H1 (cell line): ENCODE measurements at regions not wholly inside any gene's neighbourhood (a gene's known extent, or its start where the extent isn't known, plus 50 kb on each side); places are given as distances from the start of the nearest gene placed in this dataset.

ENCODE experiments used
- CTCF ChIA-PET: fragments of 300-600 bp; sonication (Branson Sonifier 250); formaldehyde crosslinking; loops from one replicate; lab custom pipeline; 2021; ENCODE audit not compliant: partially characterized antibody; lab: Charles Lee
- POLR2A ChIA-PET: fragments of 300-600 bp; sonication (Branson Sonifier 250); formaldehyde crosslinking; loops from one replicate; lab custom pipeline; 2021; ENCODE audit warnings: inconsistent platforms; ENCODE audit not compliant: partially characterized antibody; lab: Charles Lee
- DNase-seq, 2 experiments: peaks; one replicate each; pipeline versions ENCODE4 v3.0.0 to v3.0.0-alpha.2; 2010 to 2022; ENCODE audit warnings: low spot score in 2 of 2, low read depth in 1 of 2, mixed read lengths in 1 of 2
- FAIRE-seq: peaks from 2 replicates; lab custom pipeline; 2011; peaks lifted over from hg19 to GRCh38; lab: Jason Lieb, UNC
- H2AFZ ChIP-seq: 2 replicates; pipeline ENCODE4 v1.8.1; 2012; ENCODE audit warnings: low read length, inconsistent platforms
- H2AK5ac ChIP-seq: 2 replicates; pipeline ENCODE4 v1.6.1; 2013; ENCODE audit warnings: low read depth, low read length
- H2BK120ac ChIP-seq: replicated peaks from 2 replicates; pipeline ENCODE3; 2013; ENCODE audit warnings: low read depth, low read length, inconsistent platforms
- H2BK12ac ChIP-seq: 2 replicates; pipeline ENCODE4 v1.6.1; 2013; ENCODE audit warnings: low read depth, low read length
- H2BK15ac ChIP-seq: 2 replicates; pipeline ENCODE4 v1.6.1; 2013; ENCODE audit warnings: low read length
- H2BK20ac ChIP-seq: 2 replicates; pipeline ENCODE4 v1.6.1; 2013; ENCODE audit warnings: low read length
- H2BK5ac ChIP-seq: 2 replicates; pipeline ENCODE4 v1.6.1; 2013; ENCODE audit warnings: low read depth, low read length
- H3K14ac ChIP-seq: 2 replicates; pipeline ENCODE4 v1.6.1; 2013; ENCODE audit warnings: inconsistent platforms; ENCODE audit not compliant: insufficient read length
- H3K18ac ChIP-seq: 2 replicates; pipeline ENCODE4 v1.6.1; 2013; ENCODE audit warnings: low read length; ENCODE audit errors: extremely low read depth
- H3K23ac ChIP-seq: 2 replicates; pipeline ENCODE4 v1.6.1; 2013; ENCODE audit warnings: inconsistent platforms; ENCODE audit not compliant: insufficient read length
- H3K23me2 ChIP-seq: 2 replicates; pipeline ENCODE4 v1.6.1; 2013; ENCODE audit warnings: low read depth, low read length
- H3K27ac ChIP-seq: 2 replicates; pipeline ENCODE4 v1.6.1; 2011; ENCODE audit warnings: low read depth, low read length, inconsistent platforms
- H3K27me3 ChIP-seq, 4 experiments: replicated peaks in 1 of 4; 1 replicate in 1 of 4; 2 replicates in 3 of 4; pipeline versions ENCODE4 v1.6.1 to v1.8.1; 2011 to 2013; ENCODE audit warnings: low read length in 3 of 4, mild to moderate bottlenecking in 3 of 4, inconsistent platforms in 2 of 4, mixed read lengths in 2 of 4, moderate library complexity in 1 of 4; ENCODE audit not compliant: control insufficient read depth in 3 of 4, insufficient read depth in 3 of 4; ENCODE audit errors: extremely low read depth in 1 of 4
- H3K36me3 ChIP-seq, 4 experiments: 2 replicates each; pipeline versions ENCODE4 v1.6.1 to v1.8.1; 2011 to 2013; ENCODE audit warnings: mild to moderate bottlenecking in 4 of 4, low read length in 3 of 4, moderate library complexity in 2 of 4, control low read depth in 1 of 4, inconsistent platforms in 1 of 4; ENCODE audit not compliant: insufficient read depth in 4 of 4, control insufficient read depth in 2 of 4
- H3K4ac ChIP-seq: replicated peaks from 2 replicates; pipeline ENCODE3; 2013; ENCODE audit warnings: low read length, low read depth, mixed read lengths, inconsistent platforms; ENCODE audit not compliant: insufficient read length
- H3K4me1 ChIP-seq, 4 experiments: replicated peaks in 1 of 4; 1 replicate in 1 of 4; 2 replicates in 3 of 4; pipeline versions ENCODE4 v1.6.1 to v1.8.1; 2011 to 2013; ENCODE audit warnings: low read length in 3 of 4, inconsistent platforms in 2 of 4, mixed read lengths in 1 of 4; ENCODE audit not compliant: insufficient read depth in 4 of 4, control insufficient read depth in 3 of 4
- H3K4me2 ChIP-seq, 2 experiments: 2 replicates each; pipeline versions ENCODE4 v1.6.1 to v1.8.1; 2011 to 2013; ENCODE audit warnings: low read depth in 2 of 2, low read length in 2 of 2, control low read depth in 1 of 2, inconsistent platforms in 1 of 2, mild to moderate bottlenecking in 1 of 2; ENCODE audit not compliant: insufficient read depth in 1 of 2
- H3K4me3 ChIP-seq, 4 experiments: fragments of 200-600, 300-600 bp in 1 of 4; sonication (generic), shearing (Covaris generic), sonication (Bioruptor Twin) in 1 of 4; 2 replicates each; pipeline versions ENCODE4 v1.5.1 to v1.8.1; 2011 to 2016; ENCODE audit warnings: low read length in 4 of 4, low read depth in 3 of 4, control low read depth in 2 of 4, inconsistent platforms in 2 of 4, mild to moderate bottlenecking in 2 of 4, mixed read lengths in 1 of 4, moderate library complexity in 1 of 4; ENCODE audit not compliant: insufficient read depth in 2 of 4; ENCODE audit errors: extremely low read depth in 1 of 4
- H3K56ac ChIP-seq: replicated peaks from 2 replicates; pipeline ENCODE3; 2013; ENCODE audit warnings: low read depth, mild to moderate bottlenecking, mixed read lengths, low read length, inconsistent platforms; ENCODE audit not compliant: insufficient read length
- H3K79me1 ChIP-seq: 2 replicates; pipeline ENCODE4 v1.6.1; 2013; ENCODE audit warnings: low read depth, low read length, control low read depth
- H3K79me2 ChIP-seq, 2 experiments: 2 replicates each; pipeline versions ENCODE4 v1.6.1 to v1.8.1; 2012 to 2013; ENCODE audit warnings: low read length in 2 of 2, mild to moderate bottlenecking in 2 of 2, inconsistent platforms in 1 of 2; ENCODE audit not compliant: insufficient read depth in 2 of 2, control insufficient read depth in 1 of 2
- H3K9ac ChIP-seq, 4 experiments: replicated peaks in 1 of 4; 1 replicate in 1 of 4; 2 replicates in 3 of 4; pipeline versions ENCODE4 v1.6.1 to v1.8.1; 2011 to 2013; ENCODE audit warnings: low read depth in 3 of 4, low read length in 3 of 4, control low read depth in 2 of 4, mild to moderate bottlenecking in 2 of 4, moderate library complexity in 2 of 4, inconsistent platforms in 1 of 4; ENCODE audit errors: extremely low read depth in 1 of 4
- H3K9me3 ChIP-seq, 2 experiments: 2 replicates each; pipeline versions ENCODE4 v1.6.1 to v1.8.1; 2012 to 2013; ENCODE audit warnings: mild to moderate bottlenecking in 2 of 2, moderate library complexity in 2 of 2, control low read depth in 1 of 2, inconsistent platforms in 1 of 2, low read depth in 1 of 2, low read length in 1 of 2, mixed read lengths in 1 of 2; ENCODE audit not compliant: insufficient read depth in 2 of 2
- H4K20me1 ChIP-seq, 2 experiments: replicated peaks in 1 of 2; 2 replicates each; pipeline versions ENCODE3 to v1.8.1; 2011 to 2013; ENCODE audit warnings: inconsistent platforms in 2 of 2, low read length in 2 of 2, mild to moderate bottlenecking in 1 of 2; ENCODE audit not compliant: insufficient read depth in 2 of 2, control insufficient read depth in 1 of 2
- H4K5ac ChIP-seq: 2 replicates; pipeline ENCODE4 v1.6.1; 2013; ENCODE audit warnings: low read length, low read depth, mixed read lengths, inconsistent platforms; ENCODE audit not compliant: insufficient read length
- H4K8ac ChIP-seq: 2 replicates; pipeline ENCODE4 v1.8.0; 2013; ENCODE audit warnings: mild to moderate bottlenecking, moderate library complexity, low read length, inconsistent platforms; ENCODE audit not compliant: insufficient read depth; ENCODE audit errors: extremely low read depth
- H4K91ac ChIP-seq: replicated peaks from 2 replicates; pipeline ENCODE3; 2013; ENCODE audit warnings: low read length, mixed read lengths, inconsistent platforms; ENCODE audit not compliant: insufficient read length
- ASH2L ChIP-seq: fragments of 200-600, 300-600 bp; sonication (generic); IDR thresholded peaks from one replicate; pipeline ENCODE4 v1.7.1; 2017; ENCODE audit warnings: low read length
- BRCA1 ChIP-seq: IDR thresholded peaks from 2 replicates; pipeline ENCODE4 v1.6.1; 2012; ENCODE audit warnings: low read depth, low read length, improper control_type of control experiment
- CHD2 ChIP-seq: IDR thresholded peaks from 2 replicates; pipeline ENCODE4 v1.6.1; 2012; ENCODE audit warnings: low read length, improper control_type of control experiment
- EZH2 ChIP-seq: fragments of 200-600 bp; sonication (generic); IDR thresholded peaks from 2 replicates; pipeline ENCODE4 v1.7.1; 2012; ENCODE audit warnings: low read depth, mild to moderate bottlenecking, moderate library complexity, low read length, inconsistent platforms; ENCODE audit not compliant: severe bottlenecking
- HDAC2 ChIP-seq, 2 experiments: fragments of 300-600 bp in 1 of 2; sonication (generic) in 1 of 2; IDR thresholded peaks; 2 replicates each; pipeline ENCODE4 v1.6.1; 2011 to 2012; ENCODE audit warnings: low read depth in 2 of 2, low read length in 2 of 2, mild to moderate bottlenecking in 2 of 2, moderate library complexity in 2 of 2, borderline replicate concordance in 1 of 2, inconsistent platforms in 1 of 2
- KDM1A ChIP-seq: fragments of 200-600, 300-600 bp; sonication (generic); IDR thresholded peaks from 2 replicates; pipeline ENCODE4 v1.7.1; 2016; ENCODE audit warnings: mild to moderate bottlenecking, low read length, borderline replicate concordance
- NANOG ChIP-seq: IDR thresholded peaks from 2 replicates; pipeline ENCODE4 v1.6.1; 2011; ENCODE audit warnings: low read length, low read depth, mild to moderate bottlenecking, inconsistent platforms; ENCODE audit not compliant: insufficient read depth, poor library complexity, severe bottlenecking
- SIX5 ChIP-seq: IDR thresholded peaks from 2 replicates; pipeline ENCODE4 v1.6.1; 2011; ENCODE audit warnings: mild to moderate bottlenecking, low read depth, low read length
- SP4 ChIP-seq: IDR thresholded peaks from 2 replicates; pipeline ENCODE4 v1.6.1; 2012; ENCODE audit warnings: low read length, inconsistent platforms
- TEAD4 ChIP-seq: IDR thresholded peaks from 2 replicates; pipeline ENCODE4 v1.6.1; 2012; ENCODE audit warnings: low read depth, low read length, inconsistent platforms, mixed read lengths
- WGBS, 2 experiments: shearing (Covaris generic) in 1 of 2; methylation state at CpG; one replicate each; pipeline versions ENCODE4 v1.1.6 to v1.1.7; 2013 to 2015; ENCODE audit warnings: low lambda C conversion rate in 2 of 2, mixed read lengths in 2 of 2, inconsistent platforms in 1 of 2, low coverage in 1 of 2, missing lambda C conversion rate in 1 of 2; ENCODE audit not compliant: insufficient replicate concordance in 2 of 2, insufficient coverage in 1 of 2, insufficient read length in 1 of 2; ENCODE audit errors: extremely low coverage in 1 of 2, missing lambda C conversion rate in 1 of 2; 5-methylcytosine and 5-hydroxymethylcytosine counted together
- TF ChIP-seq, protein P1 (sequence below): IDR thresholded peaks from 2 replicates; pipeline ENCODE4 v1.6.1; 2011; ENCODE audit warnings: low read length, improper control_type of control experiment
- TF ChIP-seq, protein P2 (sequence below): IDR thresholded peaks from 2 replicates; pipeline ENCODE4 v1.6.1; 2012; ENCODE audit warnings: low read length, inconsistent platforms

DNA sequence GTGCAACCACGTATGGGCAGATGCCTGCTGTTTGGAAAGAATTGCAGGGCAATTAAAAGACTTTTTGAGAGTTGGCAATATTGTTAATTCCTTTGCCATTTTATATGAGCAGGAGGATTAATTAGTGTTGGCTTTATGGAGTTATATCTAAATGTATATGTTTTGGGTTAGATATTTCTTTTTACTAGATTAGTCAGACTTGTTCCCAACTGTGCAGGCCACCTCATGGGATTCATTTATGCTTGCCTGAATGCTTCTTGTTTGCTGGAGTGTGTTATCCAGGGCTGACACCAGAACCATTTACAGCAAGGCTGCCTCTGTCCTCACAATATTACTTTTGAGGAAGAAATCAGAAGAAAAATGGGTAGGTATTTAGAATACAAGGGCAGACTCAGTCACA lies 192.5 kb downstream of the KTN1 start:
- H3K4me3 ChIP-seq: no peak overlapping the region
- H3K27ac ChIP-seq: no peak overlapping the region
- no peak overlapping the region for H3K56ac ChIP-seq
- H3K4me1 ChIP-seq: no peaks in the 10 kb centered on the region
- DNase-seq (no peak), FAIRE-seq (no peak)
- no peaks in the 10 kb centered on the region for H3K9me3 ChIP-seq
- H4K8ac ChIP-seq: no peak overlapping the region
- no peak overlapping the region for H4K91ac ChIP-seq
- TF ChIP-seq TEAD4 (no peak), EZH2 (no peak), HDAC2 (IDR thresholded peaks at IDR 0.05; ENCODE audit: borderline replicate concordance in 1 of 2, low read depth in 2 of 2, low read length in 2 of 2) (no peak), NANOG (no peak), SP4 (no peak), ASH2L (no peak), SIX5 (no peak), BRCA1 (no peak), KDM1A (no peak), CHD2 (no peak)
- TF ChIP-seq, protein P1, sequence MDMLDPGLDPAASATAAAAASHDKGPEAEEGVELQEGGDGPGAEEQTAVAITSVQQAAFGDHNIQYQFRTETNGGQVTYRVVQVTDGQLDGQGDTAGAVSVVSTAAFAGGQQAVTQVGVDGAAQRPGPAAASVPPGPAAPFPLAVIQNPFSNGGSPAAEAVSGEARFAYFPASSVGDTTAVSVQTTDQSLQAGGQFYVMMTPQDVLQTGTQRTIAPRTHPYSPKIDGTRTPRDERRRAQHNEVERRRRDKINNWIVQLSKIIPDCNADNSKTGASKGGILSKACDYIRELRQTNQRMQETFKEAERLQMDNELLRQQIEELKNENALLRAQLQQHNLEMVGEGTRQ: no peak
- TF ChIP-seq, protein P2, sequence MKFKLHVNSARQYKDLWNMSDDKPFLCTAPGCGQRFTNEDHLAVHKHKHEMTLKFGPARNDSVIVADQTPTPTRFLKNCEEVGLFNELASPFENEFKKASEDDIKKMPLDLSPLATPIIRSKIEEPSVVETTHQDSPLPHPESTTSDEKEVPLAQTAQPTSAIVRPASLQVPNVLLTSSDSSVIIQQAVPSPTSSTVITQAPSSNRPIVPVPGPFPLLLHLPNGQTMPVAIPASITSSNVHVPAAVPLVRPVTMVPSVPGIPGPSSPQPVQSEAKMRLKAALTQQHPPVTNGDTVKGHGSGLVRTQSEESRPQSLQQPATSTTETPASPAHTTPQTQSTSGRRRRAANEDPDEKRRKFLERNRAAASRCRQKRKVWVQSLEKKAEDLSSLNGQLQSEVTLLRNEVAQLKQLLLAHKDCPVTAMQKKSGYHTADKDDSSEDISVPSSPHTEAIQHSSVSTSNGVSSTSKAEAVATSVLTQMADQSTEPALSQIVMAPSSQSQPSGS: no peak
- ChIA-PET CTCF (no interaction called here), POLR2A (no interaction called here)
- no peak overlapping the region for H3K4ac ChIP-seq
- no peaks in the 10 kb centered on the region for H3K79me1 ChIP-seq
- H3K14ac ChIP-seq: no peak overlapping the region
- no peak overlapping the region for H2BK20ac ChIP-seq
- H3K36me3 ChIP-seq: no peaks in the 10 kb centered on the region; a peak in 1 of 8 replicates
- H3K79me2 ChIP-seq: no peaks in the 10 kb centered on the region
- H4K20me1 ChIP-seq: peaks cover 0 to 2% of the 10 kb centered on the region in 2 experiments
- H3K23ac ChIP-seq: no peak overlapping the region
- H2BK12ac ChIP-seq: no peak overlapping the region
- no peak overlapping the region for H3K4me2 ChIP-seq
- H2AFZ ChIP-seq: no peak overlapping the region
- H3K18ac ChIP-seq: no peak overlapping the region
- H2BK120ac ChIP-seq: no peak overlapping the region
- H2BK15ac ChIP-seq: no peak overlapping the region
- WGBS, 2 experiments: 80% methylated on average over 1 of the region's 1 CpG; no CpG with 5 or more reads in 1 of the 2 experiments
- no peak overlapping the region for H4K5ac ChIP-seq
- H2AK5ac ChIP-seq: no peak overlapping the region
- H3K27me3 ChIP-seq: no peaks in the 10 kb centered on the region
- no peak overlapping the region for H3K9ac ChIP-seq
- H3K23me2 ChIP-seq: no peaks in the 10 kb centered on the region
- H2BK5ac ChIP-seq: no peak overlapping the region
